ENCODE measurements at regions not wholly inside any gene's neighbourhood (a gene's known extent, or its start where the extent isn't known, plus 50 kb on each side); places are given as distances from the start of the nearest gene placed in this dataset.
"Not testable (repeated sequence)": the region's sequence is repeated elsewhere in the genome, so short reads cannot be mapped to it uniquely, and the experiment has no call there.

DNA sequence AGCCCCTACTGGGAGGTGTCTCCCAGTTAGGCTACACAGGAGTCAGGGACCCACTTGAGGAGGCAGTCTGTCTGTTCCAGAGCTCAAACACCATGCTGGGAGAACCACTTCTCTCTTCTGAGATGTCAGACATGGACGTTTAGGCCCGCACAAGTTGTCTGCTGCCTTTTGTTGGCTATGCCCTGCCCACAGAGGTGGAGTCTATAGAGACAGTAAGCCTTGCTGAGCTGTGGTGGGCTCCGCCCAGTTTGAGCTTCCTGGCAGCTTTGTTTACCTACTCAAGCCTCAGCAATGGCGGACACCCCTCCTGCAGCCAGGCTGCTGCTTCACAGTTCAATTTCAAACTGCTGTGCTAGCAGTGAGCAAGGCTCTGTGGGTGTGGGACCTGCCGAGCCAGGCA lies 88.6 kb upstream of the HAND2 start:
- TF ChIP-seq, protein P1, sequence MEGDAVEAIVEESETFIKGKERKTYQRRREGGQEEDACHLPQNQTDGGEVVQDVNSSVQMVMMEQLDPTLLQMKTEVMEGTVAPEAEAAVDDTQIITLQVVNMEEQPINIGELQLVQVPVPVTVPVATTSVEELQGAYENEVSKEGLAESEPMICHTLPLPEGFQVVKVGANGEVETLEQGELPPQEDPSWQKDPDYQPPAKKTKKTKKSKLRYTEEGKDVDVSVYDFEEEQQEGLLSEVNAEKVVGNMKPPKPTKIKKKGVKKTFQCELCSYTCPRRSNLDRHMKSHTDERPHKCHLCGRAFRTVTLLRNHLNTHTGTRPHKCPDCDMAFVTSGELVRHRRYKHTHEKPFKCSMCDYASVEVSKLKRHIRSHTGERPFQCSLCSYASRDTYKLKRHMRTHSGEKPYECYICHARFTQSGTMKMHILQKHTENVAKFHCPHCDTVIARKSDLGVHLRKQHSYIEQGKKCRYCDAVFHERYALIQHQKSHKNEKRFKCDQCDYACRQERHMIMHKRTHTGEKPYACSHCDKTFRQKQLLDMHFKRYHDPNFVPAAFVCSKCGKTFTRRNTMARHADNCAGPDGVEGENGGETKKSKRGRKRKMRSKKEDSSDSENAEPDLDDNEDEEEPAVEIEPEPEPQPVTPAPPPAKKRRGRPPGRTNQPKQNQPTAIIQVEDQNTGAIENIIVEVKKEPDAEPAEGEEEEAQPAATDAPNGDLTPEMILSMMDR (IDR thresholded peaks at IDR 0.05 in 4 of 5, conservative IDR thresholded peaks at IDR 0.05 in 1 of 5): not testable (repeated sequence)
- TF ChIP-seq POLR2A (IDR thresholded peaks at IDR 0.05): not testable (repeated sequence)
